Ishikawa (cell line): ENCODE measurements at regions not wholly inside any gene's neighbourhood (a gene's known extent, or its start where the extent isn't known, plus 50 kb on each side); places are given as distances from the start of the nearest gene placed in this dataset.

Experiments used
- CEBPB ChIP-seq: IDR thresholded peaks from 2 replicates; pipeline ENCODE4 v1.6.1; 2012
- CREB1 ChIP-seq: IDR thresholded peaks from 2 replicates; pipeline ENCODE4 v1.6.1; 2012; ENCODE audit warnings: low read depth
- EGR1 ChIP-seq: IDR thresholded peaks from 2 replicates; pipeline ENCODE4 v1.6.1; 2012
- EP300 ChIP-seq: IDR thresholded peaks from 2 replicates; pipeline ENCODE4 v1.6.1; 2012; ENCODE audit warnings: borderline replicate concordance
- FOXM1 ChIP-seq: IDR thresholded peaks from 2 replicates; pipeline ENCODE4 v1.6.1; 2012; ENCODE audit warnings: low read depth, borderline replicate concordance
- NFIC ChIP-seq: IDR thresholded peaks from 2 replicates; pipeline ENCODE4 v1.6.1; 2012
- RAD21 ChIP-seq: IDR thresholded peaks from 2 replicates; pipeline ENCODE4 v1.6.1; 2012; ENCODE audit warnings: low read depth
- TAF1 ChIP-seq: IDR thresholded peaks from 2 replicates; pipeline ENCODE4 v1.6.1; 2012; ENCODE audit warnings: low read depth, mild to moderate bottlenecking
- TCF12 ChIP-seq: IDR thresholded peaks from 2 replicates; pipeline ENCODE4 v1.6.1; 2012; ENCODE audit warnings: low read depth
- TEAD4 ChIP-seq: IDR thresholded peaks from 2 replicates; pipeline ENCODE4 v1.6.1; 2012
- YY1 ChIP-seq: IDR thresholded peaks from 2 replicates; pipeline ENCODE4 v1.6.1; 2012; ENCODE audit warnings: low read depth
- ZBTB7A ChIP-seq: IDR thresholded peaks from 2 replicates; pipeline ENCODE4 v1.6.1; 2012; ENCODE audit warnings: low read depth
- TF ChIP-seq, protein P1 (sequence below): IDR thresholded peaks from 2 replicates; pipeline ENCODE4 v1.6.1; 2012; ENCODE audit warnings: low read depth, mild to moderate bottlenecking
- TF ChIP-seq, protein P2 (sequence below): IDR thresholded peaks from 2 replicates; pipeline ENCODE4 v1.6.1; 2012
- TF ChIP-seq, protein P3 (sequence below): IDR thresholded peaks from 2 replicates; pipeline ENCODE4 v1.6.1; 2012

DNA sequence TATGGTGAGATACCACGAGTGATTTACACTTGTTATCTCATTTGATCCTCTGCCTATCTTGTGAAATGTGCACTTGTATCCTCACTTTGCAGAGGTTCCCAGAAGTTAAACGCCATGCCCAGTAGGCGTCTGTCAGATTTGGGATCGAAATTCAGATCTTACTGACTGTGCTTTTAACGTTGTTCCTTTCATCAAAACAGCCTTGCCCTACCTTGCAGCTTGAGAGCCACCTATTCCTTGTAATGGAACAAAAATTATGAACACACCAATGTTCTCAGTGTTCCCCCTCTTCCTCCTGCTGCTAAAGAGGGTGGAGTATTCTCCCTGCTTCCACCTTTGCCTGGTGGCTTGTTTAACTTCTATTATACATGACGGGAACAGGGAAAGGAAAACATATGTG lies 257.0 kb downstream of the MSX2 start:
- TF ChIP-seq, protein P1, sequence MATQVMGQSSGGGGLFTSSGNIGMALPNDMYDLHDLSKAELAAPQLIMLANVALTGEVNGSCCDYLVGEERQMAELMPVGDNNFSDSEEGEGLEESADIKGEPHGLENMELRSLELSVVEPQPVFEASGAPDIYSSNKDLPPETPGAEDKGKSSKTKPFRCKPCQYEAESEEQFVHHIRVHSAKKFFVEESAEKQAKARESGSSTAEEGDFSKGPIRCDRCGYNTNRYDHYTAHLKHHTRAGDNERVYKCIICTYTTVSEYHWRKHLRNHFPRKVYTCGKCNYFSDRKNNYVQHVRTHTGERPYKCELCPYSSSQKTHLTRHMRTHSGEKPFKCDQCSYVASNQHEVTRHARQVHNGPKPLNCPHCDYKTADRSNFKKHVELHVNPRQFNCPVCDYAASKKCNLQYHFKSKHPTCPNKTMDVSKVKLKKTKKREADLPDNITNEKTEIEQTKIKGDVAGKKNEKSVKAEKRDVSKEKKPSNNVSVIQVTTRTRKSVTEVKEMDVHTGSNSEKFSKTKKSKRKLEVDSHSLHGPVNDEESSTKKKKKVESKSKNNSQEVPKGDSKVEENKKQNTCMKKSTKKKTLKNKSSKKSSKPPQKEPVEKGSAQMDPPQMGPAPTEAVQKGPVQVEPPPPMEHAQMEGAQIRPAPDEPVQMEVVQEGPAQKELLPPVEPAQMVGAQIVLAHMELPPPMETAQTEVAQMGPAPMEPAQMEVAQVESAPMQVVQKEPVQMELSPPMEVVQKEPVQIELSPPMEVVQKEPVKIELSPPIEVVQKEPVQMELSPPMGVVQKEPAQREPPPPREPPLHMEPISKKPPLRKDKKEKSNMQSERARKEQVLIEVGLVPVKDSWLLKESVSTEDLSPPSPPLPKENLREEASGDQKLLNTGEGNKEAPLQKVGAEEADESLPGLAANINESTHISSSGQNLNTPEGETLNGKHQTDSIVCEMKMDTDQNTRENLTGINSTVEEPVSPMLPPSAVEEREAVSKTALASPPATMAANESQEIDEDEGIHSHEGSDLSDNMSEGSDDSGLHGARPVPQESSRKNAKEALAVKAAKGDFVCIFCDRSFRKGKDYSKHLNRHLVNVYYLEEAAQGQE = no peak
- TF ChIP-seq, protein P2, sequence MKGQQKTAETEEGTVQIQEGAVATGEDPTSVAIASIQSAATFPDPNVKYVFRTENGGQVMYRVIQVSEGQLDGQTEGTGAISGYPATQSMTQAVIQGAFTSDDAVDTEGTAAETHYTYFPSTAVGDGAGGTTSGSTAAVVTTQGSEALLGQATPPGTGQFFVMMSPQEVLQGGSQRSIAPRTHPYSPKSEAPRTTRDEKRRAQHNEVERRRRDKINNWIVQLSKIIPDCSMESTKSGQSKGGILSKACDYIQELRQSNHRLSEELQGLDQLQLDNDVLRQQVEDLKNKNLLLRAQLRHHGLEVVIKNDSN = no peak
- no peak for TF ChIP-seq RAD21
- TF ChIP-seq YY1 = no peak
- TF ChIP-seq TAF1 = no peak
- TF ChIP-seq FOXM1 = no peak
- no peak for TF ChIP-seq EP300
- no peak for TF ChIP-seq NFIC
- no peak for TF ChIP-seq EGR1
- TF ChIP-seq CEBPB = no peak
- TF ChIP-seq CREB1 = no peak
- TF ChIP-seq, protein P3, sequence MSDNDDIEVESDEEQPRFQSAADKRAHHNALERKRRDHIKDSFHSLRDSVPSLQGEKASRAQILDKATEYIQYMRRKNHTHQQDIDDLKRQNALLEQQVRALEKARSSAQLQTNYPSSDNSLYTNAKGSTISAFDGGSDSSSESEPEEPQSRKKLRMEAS = no peak
- TF ChIP-seq TEAD4 = no peak

DNA sequence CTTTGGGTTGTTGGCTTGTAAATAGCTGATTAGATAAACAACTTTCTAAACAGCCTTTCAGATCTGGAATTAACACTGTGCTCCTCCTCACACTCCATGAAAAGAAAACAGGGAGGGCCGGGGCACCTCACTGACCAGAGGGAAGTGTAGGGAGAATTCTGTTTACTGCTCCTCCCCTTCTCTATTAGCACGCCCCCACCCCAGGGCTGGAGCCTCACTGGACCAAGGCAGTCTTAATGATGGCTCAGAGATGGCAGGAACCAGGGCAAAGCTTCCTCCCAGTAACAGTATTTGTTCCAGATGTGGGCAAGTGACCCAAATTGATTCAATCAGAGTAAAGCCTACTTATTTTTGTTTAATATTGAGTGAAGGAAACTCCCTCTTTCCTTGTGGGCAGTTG lies 256.6 kb downstream of the MSX2 start:
- no peak for TF ChIP-seq TCF12
- no peak for TF ChIP-seq YY1
- no peak for TF ChIP-seq EP300
- no peak for TF ChIP-seq RAD21
- TF ChIP-seq NFIC = no peak
- no peak for TF ChIP-seq FOXM1
- TF ChIP-seq TEAD4 = no peak
- no peak for TF ChIP-seq ZBTB7A
- TF ChIP-seq, protein P2 = no peak
- no peak for TF ChIP-seq TAF1
- TF ChIP-seq CEBPB = no peak
- TF ChIP-seq, protein P3 = no peak
- TF ChIP-seq, protein P1 = no peak
- no peak for TF ChIP-seq CREB1
- TF ChIP-seq EGR1 = no peak

DNA sequence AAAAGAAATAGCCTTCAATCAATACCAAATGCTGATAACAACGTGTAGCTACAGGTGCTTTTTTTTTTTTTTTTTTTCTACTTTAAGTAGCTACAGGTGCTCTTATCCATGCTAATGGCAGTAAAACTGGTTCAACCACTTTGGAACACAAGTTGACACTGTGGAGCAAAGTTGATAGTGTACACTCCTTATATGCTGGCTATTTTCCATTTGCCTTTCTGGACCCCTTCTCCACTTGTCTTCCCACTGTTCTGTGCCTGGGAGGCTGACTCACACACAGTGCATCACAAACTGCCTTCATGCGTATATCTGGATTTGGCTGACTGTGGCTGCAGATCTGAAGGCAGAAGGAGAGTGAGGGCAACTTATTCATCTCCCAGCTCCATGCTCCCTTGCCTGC lies 247.9 kb downstream of the MSX2 start:
- TF ChIP-seq ZBTB7A = no peak
- no peak for TF ChIP-seq TAF1
- TF ChIP-seq EGR1 = no peak
- TF ChIP-seq, protein P3 = no peak
- no peak for TF ChIP-seq NFIC
- TF ChIP-seq FOXM1 = no peak
- TF ChIP-seq, protein P1 = no peak
- TF ChIP-seq RAD21 = no peak
- no peak for TF ChIP-seq YY1
- TF ChIP-seq, protein P2 = no peak
- TF ChIP-seq TEAD4 = no peak
- TF ChIP-seq CREB1 = no peak

DNA sequence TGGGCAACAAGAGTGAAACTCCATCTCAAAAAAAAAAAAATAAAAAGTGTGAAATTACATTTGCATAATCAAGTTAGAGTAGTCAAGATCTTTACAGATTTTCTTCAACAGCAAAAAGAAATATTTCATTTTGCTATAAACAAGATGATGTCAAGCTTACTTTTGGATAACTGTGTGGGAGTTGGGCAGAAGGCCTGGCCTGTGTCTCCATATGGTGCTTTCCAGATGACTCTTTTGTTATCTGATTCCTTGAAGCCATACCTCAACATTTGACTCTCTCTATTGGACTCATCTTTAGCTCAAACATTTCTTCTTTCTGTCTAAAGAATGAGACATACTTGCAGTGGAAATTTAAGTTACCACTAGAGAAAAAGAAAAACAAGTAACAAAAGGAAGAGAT lies 246.8 kb downstream of the MSX2 start:
- TF ChIP-seq, protein P3 = no peak
- TF ChIP-seq TAF1 (no peak), FOXM1 (no peak), CREB1 (no peak), EGR1 (no peak), NFIC (no peak), CEBPB (no peak)
- TF ChIP-seq, protein P2 = no peak
